ENCODE measurements at regions not wholly inside any gene's neighbourhood (a gene's known extent, or its start where the extent isn't known, plus 50 kb on each side); places are given as distances from the start of the nearest gene placed in this dataset.
"Not testable (repeated sequence)": the region's sequence is repeated elsewhere in the genome, so short reads cannot be mapped to it uniquely, and the experiment has no call there.

GRCh38 chr2:8370258-8370802 is 311.5 kb upstream of the ID2 start:
- DNase-seq, result no peak

- no peak for DNase-seq
These were observed 310.2 kb upstream of the ID2 start for GRCh38 chr2:8371653-8372052.

DNA sequence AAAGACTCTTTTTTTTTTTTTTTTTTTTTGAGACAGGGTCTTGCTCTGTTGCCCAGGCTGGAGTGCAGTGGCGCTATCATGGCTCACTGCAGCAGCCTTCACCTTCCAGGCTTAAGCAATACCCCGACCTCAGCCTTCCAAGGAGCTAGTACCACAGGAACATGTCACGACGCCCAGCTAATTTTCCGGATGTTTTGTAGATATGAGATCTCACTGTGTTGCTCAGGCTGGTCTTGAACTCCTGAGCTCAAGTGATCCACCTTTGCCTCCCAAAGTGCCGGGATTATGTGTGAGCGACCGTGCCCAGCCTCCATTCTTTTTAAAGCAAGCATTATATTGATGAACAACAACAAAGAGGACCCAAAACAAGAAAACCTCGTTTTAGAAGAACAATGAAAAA is 307.1 kb upstream of the ID2 start:
- DNase-seq, result no peak

DNA sequence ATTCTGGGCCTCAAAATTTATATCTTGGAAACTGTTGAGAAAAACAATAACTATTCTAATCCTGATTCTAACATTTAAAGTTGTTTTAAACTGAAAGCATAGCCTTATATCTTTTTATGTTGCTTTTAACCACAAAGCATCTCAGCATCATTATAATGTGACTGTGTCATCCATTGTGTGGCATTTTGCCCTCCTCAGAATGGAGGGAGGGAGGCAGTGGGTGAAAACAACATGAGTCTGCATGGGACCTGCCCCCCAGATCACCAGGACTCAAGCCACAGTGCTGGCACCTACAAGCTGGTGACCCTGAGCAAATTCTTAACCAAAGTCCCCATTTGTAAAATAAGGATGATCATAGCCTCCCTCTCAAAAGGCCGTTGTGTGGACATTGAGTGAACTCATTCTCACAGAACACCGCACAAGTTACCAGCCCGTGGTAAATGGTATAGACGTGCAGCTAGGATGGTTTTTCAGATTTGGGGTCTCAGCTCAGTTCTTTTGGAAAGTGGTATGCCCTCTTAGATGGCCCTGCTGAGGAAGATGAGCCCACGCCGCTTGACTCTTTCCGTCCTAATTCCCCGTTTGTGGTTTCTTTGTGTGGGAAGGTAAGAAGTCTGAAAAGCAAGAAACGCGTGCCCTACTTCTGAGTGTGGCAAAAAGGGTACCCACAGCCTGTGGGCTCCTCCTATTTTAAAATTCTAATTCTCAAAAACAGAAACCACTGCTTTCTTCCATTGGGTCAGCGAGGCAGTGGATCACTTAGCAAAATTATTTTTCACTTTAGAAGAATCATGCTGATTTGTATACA is 305.0 kb upstream of the ID2 start:
- no peak for DNase-seq

GRCh38 chr2:8378016-8378810 is 303.6 kb upstream of the ID2 start:
- DNase-seq, result no peak

DNA sequence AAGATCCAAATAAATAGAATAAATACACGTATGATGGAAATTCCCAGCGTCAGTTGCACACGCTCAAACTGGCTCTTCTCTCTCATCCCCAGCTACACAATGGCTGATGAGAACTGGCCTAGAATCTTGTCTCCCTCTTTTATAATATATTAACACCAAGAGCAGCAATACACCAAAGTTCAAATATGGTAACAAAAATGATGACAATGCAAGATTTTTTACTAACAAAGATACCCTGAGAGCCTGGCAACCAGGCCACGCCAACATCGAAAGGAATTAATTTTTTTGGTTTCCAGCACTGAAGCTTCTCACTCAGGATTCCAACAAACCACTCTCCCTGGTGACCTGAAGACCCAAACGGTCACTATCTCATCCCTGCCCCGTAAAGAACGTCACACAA is 302.7 kb upstream of the ID2 start:
- no peak for DNase-seq

DNA sequence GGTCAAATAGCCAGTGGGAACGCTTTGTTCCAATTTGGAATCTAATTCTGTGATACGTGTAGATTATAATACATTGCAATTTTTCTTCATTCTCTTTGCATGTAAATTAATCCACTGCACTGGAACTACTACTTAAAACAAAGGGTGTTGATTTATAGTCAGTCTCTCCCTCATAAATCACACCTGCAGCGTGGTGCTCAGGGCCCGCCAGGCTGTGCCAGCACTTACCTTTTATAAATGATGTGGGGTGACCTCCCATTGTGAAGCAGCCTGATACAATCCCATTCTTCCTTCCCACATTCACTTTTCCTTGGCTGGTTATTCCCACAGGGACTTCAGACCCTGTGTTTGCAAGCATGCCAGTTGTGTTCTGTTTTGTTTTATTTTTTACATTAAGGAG is 302.3 kb upstream of the ID2 start:
- no peak for DNase-seq

DNA sequence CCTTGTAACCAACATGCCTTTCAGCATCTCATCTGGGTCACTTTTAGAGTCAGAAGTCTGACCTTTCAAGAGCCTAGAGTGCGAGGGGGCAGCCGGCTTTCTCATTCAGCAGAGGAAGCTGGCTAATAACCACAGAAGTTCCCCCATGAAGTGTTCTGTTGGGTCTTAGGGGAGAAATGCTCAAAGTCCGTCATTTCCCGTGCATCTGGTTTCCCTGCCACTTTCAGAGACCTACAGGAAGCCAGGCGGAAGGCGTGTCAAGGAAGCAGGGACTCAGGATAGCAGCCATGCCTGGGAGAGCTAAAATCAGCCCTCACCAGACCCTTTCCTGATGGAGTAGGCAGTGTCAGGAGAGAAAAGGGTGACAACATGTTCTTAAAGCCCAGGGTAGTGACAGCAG is 301.8 kb upstream of the ID2 start:
- no peak for DNase-seq

GRCh38 chr2:8380566-8380965 is 301.3 kb upstream of the ID2 start:
- DNase-seq, result no peak

GRCh38 chr2:8382485-8382884 is 299.4 kb upstream of the ID2 start:
- DNase-seq, result no peak

DNA sequence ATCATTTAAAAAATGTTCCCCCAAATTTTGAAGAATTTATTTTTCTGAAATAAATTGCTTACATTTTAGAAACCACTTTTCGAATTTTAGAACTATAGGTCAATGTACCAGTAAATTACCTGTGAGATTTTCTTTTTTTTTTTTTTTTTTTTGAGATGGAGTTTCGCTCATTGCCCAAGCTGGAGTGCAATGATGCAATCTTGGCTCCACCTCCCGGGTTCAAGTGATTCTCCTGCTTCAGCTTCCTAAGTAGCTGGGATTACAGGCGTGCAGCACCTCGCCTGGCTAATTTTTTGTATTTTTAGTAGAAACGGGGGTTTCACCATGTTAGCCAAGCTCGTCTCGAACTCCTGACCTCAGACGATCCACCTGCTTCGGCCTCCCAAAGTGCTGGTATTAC is 295.1 kb upstream of the ID2 start:
- DNase-seq, result not testable (repeated sequence)

DNA sequence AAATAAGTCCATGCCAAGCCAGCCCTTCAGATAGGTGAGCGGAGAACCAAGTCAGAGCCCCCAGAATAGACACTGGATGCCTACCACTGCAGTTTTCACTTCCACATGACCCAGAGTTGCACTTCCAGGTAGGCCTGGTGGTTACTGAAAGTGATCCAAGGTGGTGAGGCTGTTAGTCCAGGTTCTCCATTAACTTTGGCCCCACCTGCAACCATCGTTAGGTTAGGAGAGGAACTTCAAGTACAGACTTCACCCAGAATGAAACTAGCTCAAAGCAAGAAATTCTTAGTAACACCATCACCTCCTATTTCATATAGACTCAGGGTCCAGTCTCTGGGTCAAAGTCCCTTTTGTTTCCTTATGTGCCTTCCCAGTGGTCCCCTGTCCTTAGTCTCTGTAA is 293.1 kb upstream of the ID2 start:
- no peak for DNase-seq

GRCh38 chr2:8389431-8390108 is 292.3 kb upstream of the ID2 start:
- DNase-seq, result no peak

- DNase-seq, result no peak
These were observed 290.7 kb upstream of the ID2 start for GRCh38 chr2:8391126-8391525.

DNA sequence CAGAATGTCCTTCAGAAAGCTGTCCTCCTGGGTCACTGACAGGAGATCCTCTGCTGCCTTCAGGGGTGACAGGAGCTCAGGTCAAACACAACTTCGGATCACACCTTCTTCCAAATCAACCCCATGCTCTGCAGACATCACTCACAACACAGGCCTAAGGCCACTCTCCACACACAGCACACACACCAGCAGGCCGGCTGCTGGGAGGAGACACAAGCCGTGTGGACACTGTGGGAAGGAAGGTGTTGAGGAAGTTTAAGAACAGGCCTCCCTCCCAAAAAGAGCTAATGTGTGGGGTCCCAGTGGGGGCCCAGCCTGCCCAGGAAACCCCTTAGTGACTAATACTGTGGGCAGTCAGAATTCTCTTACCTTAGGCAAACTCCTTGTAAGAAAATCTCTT is 290.3 kb upstream of the ID2 start:
- DNase-seq, result no peak

- DNase-seq, result no peak
These were observed 289.6 kb upstream of the ID2 start for GRCh38 chr2:8392098-8392866.

DNA sequence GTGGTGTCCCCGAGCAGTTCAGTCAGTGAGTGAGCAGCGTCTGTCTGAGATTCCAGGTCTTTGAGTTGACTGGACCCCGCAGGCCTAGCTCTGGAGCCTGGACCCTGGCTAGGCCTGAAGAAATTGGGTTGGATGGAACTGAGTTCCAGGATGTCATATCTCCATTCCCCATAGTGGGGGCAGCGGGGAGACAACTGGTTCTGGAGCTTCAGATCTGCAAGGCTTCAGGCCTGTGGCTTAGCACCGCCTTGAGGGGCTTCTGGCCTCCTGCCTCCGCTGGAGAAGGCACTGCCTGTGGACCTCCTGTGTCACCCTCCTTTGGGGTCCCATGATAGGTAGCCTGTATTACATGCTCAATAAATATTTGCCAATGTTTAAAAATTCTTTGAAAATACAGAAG is 288.4 kb upstream of the ID2 start:
- DNase-seq, result no peak

GRCh38 chr2:8394131-8394530 is 287.7 kb upstream of the ID2 start:
- no peak for DNase-seq

- DNase-seq, result no peak
These were observed 287.1 kb upstream of the ID2 start for GRCh38 chr2:8394569-8395359.

- no peak for DNase-seq
These were observed 286.1 kb upstream of the ID2 start for GRCh38 chr2:8395718-8396117.

DNA sequence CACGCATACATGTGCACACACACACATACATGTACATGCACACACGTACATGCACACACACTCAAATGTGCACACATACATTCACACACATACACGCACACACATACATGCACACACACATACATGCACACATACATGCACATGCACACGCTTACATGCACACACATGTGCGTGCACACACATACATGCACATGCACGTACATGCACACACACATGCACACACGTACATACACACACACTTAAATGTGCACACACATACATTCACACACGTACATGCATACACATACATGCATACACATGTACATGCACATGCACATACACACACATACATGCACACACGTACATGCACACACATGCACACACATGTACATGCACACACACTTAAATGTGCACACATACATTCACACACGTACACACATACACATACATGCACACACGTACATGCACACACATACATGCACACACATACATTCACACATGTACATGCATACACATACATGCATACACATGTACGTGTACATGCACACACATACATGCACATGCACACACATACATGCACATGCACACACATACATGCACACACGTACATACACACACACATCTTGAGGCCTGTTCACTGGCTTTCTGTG is 283.7 kb upstream of the ID2 start:
- DNase-seq, result no peak

Measured in NCI-H1092 (cell line).